Spinal cord (tissue), 9 donors: ENCODE measurements at regions not wholly inside any gene's neighbourhood (a gene's known extent, or its start where the extent isn't known, plus 50 kb on each side); places are given as distances from the start of the nearest gene placed in this dataset.

ENCODE experiments used
- DNase-seq, 6 donors: peaks; one replicate each; pipeline versions ENCODE4 v3.0.0 to v3.0.0-alpha.2; 2013 to 2015; ENCODE audit warnings: low spot score in 6 of 6, low read depth in 4 of 6
- H3K27ac ChIP-seq: one replicate; pipeline ENCODE4 v1.5.1; 2013; ENCODE audit warnings: low read depth, low read length, control low read depth
- H3K27me3 ChIP-seq: one replicate; pipeline ENCODE4 v1.6.1; 2013; ENCODE audit warnings: low read length; ENCODE audit not compliant: control insufficient read depth, insufficient read depth
- H3K36me3 ChIP-seq: one replicate; pipeline ENCODE4 v1.6.1; 2013; ENCODE audit warnings: low read length; ENCODE audit not compliant: control insufficient read depth, insufficient read depth
- H3K4me1 ChIP-seq: one replicate; pipeline ENCODE4 v1.6.1; 2013; ENCODE audit warnings: low read length; ENCODE audit not compliant: control insufficient read depth, insufficient read depth
- H3K4me3 ChIP-seq: one replicate; pipeline ENCODE4 v1.5.1; 2013; ENCODE audit warnings: low read depth, low read length, control low read depth
- H3K9me3 ChIP-seq: one replicate; pipeline ENCODE4 v1.6.1; 2013; ENCODE audit warnings: low read length; ENCODE audit not compliant: control insufficient read depth, insufficient read depth
- WGBS: methylation state at CpG from one replicate; pipeline ENCODE4 v1.1.5; 2013; ENCODE audit warnings: missing lambda C conversion rate; ENCODE audit not compliant: insufficient coverage; 5-methylcytosine and 5-hydroxymethylcytosine counted together
- donor health status: healthy.

DNA sequence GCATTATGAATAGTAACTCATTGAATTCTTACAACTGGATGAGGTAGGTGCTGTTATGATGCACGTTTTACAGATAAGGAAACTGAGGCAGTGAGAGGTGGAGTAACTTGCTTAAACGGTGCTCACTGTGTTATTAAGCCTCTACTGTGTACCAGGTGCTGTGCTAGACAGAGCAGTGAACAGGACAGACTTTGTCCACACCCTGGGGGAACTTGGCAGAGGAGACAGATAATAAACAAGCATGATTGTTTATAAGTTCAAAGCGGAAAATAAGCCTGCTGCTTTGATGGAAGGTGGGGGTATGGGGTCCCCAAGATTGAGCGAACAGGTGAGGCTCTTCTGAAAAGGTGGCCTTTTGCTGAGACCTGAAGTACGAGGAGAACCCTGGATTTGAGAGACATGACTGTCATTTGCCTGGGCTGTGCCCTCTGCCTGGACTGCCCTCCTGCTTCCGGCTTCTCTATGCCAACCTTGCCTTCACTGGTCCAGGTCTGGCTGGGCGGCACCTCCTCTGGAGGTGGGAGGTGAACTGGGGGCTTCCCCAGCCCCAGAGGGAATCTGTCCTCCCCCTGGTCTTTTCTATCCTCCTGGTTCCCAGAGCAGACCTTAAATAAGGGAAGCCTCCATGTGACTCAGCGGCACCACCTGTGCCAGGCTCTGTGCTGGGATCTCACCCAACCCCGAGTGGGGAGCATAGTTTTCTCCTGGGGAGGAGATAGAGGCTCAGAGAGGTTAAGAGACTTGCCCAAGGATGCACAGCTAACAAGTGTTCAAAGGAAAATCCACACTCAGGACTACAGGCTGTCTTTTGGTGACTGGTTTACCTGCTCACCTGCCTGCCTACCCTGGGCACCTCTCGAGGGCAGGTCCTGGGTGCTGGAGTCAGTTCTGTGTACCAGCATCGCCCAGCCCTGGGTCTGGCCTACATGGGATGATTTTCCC, 59.1 kb downstream of the CEBPB start:
- Histone ChIP-seq H3K9me3 (no peaks in the 10 kb centered on the region), H3K36me3 (no peaks in the 10 kb centered on the region), H3K27ac (no peak overlapping the region), H3K27me3 (no peaks in the 10 kb centered on the region), H3K4me3 (no peak overlapping the region), H3K4me1 (peaks cover 14% of the 10 kb centered on the region)
- WGBS, result 72% methylated on average over 8 of the region's 11 CpGs
- no peak for DNase-seq

DNA sequence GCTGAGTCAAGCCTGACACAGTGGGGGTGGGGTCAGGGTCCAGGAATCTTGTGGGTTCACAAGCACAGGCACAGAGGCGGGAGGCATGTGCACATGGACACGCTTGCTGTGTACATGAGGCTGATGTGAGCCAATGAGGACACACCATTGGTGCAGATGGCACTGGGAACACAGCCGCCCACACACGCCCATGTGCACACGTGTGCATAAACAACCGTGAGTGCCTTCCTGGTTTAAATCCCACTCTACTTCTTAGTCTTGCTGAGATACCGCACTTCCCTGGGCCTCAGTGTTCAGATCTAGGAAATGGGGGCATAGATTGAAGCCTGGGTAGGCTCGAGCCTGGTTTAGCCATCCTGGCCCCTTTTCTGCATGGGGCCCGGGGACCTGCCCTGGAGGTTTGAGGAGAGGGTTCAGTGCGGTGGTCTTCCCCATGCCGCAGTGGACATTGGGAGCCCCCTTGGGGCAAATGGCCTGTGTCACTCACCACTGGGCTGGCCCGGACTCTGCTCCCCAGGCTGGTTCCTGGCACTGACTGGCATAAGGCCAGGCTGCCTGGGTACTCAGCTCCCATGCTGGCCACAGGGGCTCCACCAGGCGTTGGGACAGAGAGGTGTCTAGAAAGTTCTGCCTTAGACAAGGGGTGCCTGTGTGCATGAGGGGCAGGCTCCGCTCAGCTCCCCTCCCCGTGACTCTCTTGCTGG, 60.2 kb downstream of the CEBPB start:
- DNase-seq, result no peak
- Histone ChIP-seq H3K36me3 (no peaks in the 10 kb centered on the region), H3K27ac (no peak overlapping the region), H3K4me3 (no peak overlapping the region), H3K9me3 (no peaks in the 10 kb centered on the region), H3K27me3 (no peaks in the 10 kb centered on the region), H3K4me1 (peaks cover 14% of the 10 kb centered on the region)
- WGBS, result 87% methylated on average over 14 of the region's 15 CpGs

DNA sequence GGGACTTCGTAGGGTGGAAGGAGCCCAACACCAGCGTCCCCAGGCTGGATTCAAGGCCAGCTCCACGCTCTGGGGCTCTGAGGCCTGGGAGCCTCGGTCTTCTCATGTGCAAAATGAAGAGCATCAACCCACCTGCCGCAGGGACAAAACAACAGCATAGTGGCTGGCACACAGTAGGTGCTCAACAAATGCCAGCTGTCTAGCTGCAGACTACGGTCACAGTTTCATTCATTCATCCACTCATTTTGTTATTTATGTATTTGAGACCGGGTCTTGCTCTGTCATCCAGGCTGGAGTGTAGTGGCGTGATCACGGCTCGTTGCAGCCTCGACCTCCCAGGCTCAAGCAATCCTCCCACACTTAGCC, 60.7 kb downstream of the CEBPB start:
- H3K27me3 ChIP-seq, result no peaks in the 10 kb centered on the region
- H3K27ac ChIP-seq, result no peak overlapping the region
- 95% methylated on average over 10 of the region's 11 CpGs for WGBS
- no peak for DNase-seq
- H3K9me3 ChIP-seq, result no peaks in the 10 kb centered on the region
- no peak overlapping the region for H3K4me3 ChIP-seq
- H3K36me3 ChIP-seq, result no peaks in the 10 kb centered on the region
- H3K4me1 ChIP-seq, result peaks cover 9% of the 10 kb centered on the region

DNA sequence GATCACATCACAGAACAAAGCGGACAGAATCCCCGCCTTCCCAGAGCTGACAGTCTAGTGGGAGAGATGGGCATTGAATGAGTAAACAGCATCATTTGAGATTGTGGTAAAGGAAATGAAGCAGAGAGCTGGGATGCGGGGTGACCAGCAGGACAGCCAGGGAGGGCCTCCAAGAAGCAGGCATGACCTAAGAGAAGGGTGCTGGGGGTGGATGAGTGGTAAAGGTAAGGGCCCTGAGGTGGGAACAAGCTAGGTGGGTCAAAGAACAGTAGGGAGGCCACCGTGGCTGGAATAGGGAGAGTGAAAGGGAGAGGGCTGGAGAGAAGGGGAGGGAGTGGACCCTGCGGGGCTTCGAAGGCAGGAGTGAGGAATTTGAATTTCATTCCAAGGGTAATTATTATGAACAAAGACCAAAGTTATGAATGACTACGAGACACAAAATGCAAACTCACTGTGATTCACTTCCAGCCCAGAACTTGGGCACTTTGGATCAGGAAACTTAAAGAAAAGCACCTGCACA, 61.4 kb downstream of the CEBPB start:
- Histone ChIP-seq H3K9me3 (no peaks in the 10 kb centered on the region), H3K4me1 (peaks cover 3% of the 10 kb centered on the region), H3K27me3 (no peaks in the 10 kb centered on the region), H3K4me3 (no peak overlapping the region), H3K27ac (no peak overlapping the region), H3K36me3 (no peaks in the 10 kb centered on the region)
- 69% methylated on average over 3 of the region's 7 CpGs for WGBS
- DNase-seq, result no peak

DNA sequence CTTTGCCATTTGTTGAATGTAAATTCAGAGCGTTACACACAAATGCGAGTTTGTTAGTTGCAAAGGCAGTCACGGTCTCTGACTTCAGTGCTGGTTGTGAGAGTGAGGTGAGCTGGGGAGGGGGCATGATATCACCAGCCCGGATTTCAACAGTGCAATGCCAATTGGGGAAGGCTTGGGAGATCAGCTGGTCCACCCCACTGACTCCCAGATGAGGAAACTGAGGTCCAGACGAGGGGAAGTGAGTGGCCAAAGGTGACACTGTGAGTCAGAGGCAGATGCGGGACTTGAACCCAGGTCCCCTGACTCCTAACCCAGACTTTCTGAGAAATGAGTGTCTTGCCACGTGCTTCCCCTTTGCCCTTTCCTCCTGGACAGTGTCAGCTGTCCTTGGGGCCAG, 62.1 kb downstream of the CEBPB start:
- Histone ChIP-seq H3K4me3 (no peak overlapping the region), H3K27ac (no peak overlapping the region), H3K4me1 (peaks cover 3% of the 10 kb centered on the region), H3K36me3 (no peaks in the 10 kb centered on the region), H3K9me3 (no peaks in the 10 kb centered on the region), H3K27me3 (no peaks in the 10 kb centered on the region)
- no peak for DNase-seq
- 76% methylated on average over 7 of the region's 7 CpGs for WGBS

DNA sequence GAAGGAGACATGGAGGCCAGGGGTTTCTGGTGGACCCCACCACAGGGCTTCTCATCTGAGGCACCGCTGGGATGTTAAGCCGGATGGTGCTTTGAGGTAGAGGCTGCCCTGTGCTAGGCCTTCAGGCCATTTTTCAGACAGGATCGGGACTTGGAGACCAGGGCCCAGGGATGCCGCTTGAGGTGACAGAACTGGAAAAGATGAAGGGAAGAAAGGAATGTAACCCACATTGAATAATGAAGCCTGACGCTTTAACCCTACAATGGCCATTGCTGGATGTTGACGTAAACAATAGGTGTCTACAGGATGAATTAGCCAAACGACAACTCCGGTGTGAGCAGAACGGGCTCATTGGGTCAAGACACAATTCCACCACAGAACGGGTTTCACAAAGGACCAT, 62.5 kb downstream of the CEBPB start:
- no peak for DNase-seq
- H3K4me3 ChIP-seq, result no peak overlapping the region
- H3K4me1 ChIP-seq, result peaks cover 3% of the 10 kb centered on the region
- no peaks in the 10 kb centered on the region for H3K9me3 ChIP-seq
- WGBS, result 76% methylated on average over 10 of the region's 10 CpGs
- no peaks in the 10 kb centered on the region for H3K27me3 ChIP-seq
- no peaks in the 10 kb centered on the region for H3K36me3 ChIP-seq
- no peak overlapping the region for H3K27ac ChIP-seq

DNA sequence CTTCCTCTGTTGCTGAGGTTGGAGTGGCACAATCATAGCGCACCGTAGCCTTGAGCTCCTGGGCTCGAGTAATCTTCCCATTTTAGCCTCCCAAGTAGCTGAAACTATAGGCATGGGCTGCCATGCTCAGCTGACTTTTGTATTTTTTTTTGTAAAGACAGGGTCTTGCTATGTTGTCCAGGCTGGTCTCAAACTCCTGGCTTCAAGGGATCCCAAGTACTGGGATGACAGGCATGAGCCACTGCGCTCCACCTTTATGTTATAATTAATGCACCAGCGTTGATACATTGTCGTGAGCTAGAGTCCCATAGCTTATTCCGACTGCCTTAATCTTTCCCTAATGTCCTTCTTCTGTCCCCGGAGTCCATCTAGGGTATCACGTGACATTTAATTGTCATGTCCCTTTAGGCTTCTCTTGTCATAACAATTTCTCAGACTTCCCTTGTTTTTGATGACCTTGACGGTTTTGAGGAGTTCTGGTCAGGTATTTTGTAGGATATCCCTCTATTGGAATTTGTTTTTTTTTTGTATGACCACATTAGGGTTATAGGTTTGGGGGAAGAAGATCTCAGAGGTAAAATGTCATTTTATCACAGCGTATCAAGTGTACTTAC, 63.9 kb downstream of the CEBPB start:
- H3K27ac ChIP-seq, result no peak overlapping the region
- H3K9me3 ChIP-seq, result no peaks in the 10 kb centered on the region
- WGBS, result 82% methylated on average over 6 of the region's 11 CpGs
- H3K4me3 ChIP-seq, result no peak overlapping the region
- H3K27me3 ChIP-seq, result no peaks in the 10 kb centered on the region
- H3K4me1 ChIP-seq, result peaks cover 3% of the 10 kb centered on the region
- H3K36me3 ChIP-seq, result no peaks in the 10 kb centered on the region
- DNase-seq, result no peak

DNA sequence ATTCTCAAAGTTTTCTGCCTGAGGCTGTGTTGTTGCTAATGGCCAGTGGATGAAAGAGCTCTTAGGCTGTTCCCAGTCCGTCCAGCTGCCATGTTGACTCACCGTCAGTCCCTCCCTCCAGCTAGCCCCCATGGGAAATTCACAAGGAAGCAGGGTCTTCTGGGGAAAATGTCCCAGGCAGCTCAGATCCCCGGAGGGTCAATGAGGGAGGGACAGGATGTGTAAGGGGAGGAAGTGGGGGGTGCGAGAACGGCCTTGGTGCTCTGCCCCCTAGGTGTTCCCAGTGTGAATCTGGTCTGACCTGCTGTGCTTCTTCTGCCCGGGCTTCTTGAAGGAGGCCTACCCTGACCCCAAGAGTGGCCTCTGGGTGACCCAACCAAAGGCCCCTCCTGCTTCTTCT, 65.9 kb downstream of the CEBPB start:
- Histone ChIP-seq H3K4me3 (no peak overlapping the region), H3K4me1 (no peaks in the 10 kb centered on the region), H3K9me3 (no peaks in the 10 kb centered on the region), H3K36me3 (no peaks in the 10 kb centered on the region), H3K27ac (no peak overlapping the region), H3K27me3 (no peaks in the 10 kb centered on the region)
- DNase-seq, result no peak
- 63% methylated on average over 4 of the region's 6 CpGs for WGBS

DNA sequence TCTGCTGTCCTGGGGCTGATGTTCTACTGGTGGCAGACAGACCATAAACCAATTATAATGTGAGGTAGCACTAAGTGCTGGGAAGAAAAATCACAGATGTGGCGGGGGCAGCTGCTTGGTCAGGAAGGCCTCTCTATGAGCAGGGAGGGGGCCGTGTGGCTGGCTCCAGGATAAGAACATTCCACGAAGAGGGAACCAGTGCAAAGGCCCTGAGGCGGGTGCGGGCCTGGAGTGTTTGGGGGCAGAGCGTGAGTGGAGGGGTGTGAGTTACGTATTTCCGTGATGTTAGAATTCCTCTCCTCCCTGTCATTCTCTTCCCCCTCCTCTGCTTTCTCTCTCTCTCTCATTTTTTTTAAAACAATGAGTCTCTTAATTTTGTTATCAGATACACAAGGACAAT, 67.2 kb downstream of the CEBPB start:
- WGBS, result 100% methylated on average over 1 of the region's 8 CpGs
- no peak overlapping the region for H3K27ac ChIP-seq
- no peak for DNase-seq

More for the DNA sequence above, 67.2 kb downstream of the CEBPB start:
- H3K27me3 ChIP-seq, result no peaks in the 10 kb centered on the region
- no peaks in the 10 kb centered on the region for H3K4me1 ChIP-seq
- H3K36me3 ChIP-seq, result no peaks in the 10 kb centered on the region
- no peaks in the 10 kb centered on the region for H3K9me3 ChIP-seq
- H3K4me3 ChIP-seq, result no peak overlapping the region
